HG03060 (cell line): ENCODE measurements at regions not wholly inside any gene's neighbourhood (a gene's known extent, or its start where the extent isn't known, plus 50 kb on each side); places are given as distances from the start of the nearest gene placed in this dataset.

ENCODE experiments used
- ATAC-seq: cut with Tn5 transposase; IDR thresholded peaks from one replicate; pipeline ENCODE4 v1.9.1; 2021; ENCODE audit warnings: low read depth, moderate number of reproducible peaks; ENCODE audit not compliant: unreplicated experiment

DNA sequence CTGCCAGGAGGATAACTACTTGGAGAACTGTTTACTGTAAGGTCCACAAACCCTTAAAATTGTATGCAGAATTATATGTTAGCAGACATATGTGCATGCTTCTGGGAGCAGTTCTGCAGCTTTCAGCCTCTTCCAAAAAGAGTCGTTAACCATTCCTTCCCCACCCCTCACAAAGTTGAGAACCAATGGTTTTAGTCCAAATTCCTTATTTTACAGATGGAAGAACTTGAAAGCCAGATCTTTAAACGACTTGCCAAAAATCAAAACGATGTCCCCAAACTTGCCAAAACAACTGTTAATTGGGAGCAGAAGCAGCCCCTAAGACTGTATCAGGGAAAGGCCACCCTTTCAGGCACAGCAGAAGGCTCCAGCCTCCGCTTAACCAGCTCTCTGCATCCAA is 266.4 kb upstream of the ANKRD55 start:
- ATAC-seq, result no peak

DNA sequence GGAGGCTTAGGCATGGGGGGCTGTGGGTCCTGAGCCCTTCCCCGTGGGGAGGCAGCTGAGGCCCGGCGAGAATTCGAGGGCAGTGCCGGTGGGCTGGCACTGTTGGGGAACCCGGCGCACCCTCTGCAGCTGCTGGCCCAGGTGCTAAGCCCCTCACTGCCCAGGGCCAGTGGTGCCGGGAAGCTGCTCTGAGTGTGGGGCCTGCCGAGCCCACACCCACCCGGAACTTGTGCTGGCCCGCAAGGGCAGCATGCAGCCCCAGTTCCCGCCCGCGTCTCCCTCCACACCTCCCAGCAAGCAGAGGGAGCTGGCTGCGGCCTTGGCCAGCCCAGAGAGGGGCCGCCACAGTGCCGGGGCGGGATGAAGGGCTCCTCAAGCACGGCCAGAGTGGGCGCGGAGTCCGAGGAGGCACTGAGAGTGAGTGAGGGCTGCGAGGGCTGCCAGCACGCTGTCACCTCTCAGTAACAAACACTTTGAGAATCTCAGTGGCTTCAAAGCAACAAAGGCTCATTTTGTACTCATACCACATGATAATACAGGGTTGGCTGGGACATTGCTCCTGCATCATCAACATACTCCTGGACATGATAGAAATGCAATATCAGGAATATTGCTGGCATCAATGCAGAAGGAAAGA is 265.7 kb upstream of the ANKRD55 start:
- no peak for ATAC-seq

DNA sequence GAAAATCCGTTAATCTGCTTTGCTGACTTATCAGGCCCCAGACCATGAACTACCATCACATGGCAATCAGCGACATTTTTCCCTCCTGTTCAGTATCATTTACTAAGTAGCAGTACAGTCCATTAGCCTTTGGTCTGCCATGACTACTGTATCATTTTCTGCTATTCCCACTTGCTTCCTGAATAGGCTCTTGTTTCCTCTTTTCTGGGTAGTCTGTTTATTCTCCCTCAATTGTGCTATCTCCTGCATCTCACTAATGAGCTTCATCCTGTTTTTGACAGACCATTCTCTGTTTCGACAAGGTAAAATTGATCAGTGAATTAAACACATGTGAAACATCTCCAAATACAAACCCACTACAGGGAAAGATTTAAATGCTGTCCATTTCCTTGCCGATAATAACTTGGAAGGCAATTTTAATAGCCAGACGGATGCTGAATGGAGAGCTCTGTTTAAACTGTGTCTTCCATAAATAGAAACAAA is 263.5 kb upstream of the ANKRD55 start:
- ATAC-seq, result no peak

DNA sequence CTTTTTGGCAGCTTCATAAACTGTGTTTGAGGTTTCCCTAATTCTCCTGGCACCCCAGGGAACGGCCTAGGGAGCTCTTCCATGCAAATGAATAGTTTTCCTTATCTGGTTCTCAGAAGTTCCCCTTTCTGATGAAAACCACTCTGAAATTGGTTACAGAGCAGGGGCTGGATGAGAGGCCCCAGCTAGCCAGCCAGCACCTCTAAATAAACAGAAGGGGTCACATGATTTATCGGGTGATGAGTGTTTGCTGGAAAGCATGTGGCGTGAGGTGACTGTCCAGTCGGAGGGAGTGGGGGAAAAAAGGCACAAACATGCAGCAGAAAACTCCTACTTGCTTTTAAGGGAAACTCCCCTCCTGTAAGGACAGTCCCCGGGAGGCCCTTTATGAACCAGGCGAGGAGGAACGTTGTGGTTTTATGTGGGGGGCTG is 261.2 kb upstream of the ANKRD55 start:
- ATAC-seq, result no peak

DNA sequence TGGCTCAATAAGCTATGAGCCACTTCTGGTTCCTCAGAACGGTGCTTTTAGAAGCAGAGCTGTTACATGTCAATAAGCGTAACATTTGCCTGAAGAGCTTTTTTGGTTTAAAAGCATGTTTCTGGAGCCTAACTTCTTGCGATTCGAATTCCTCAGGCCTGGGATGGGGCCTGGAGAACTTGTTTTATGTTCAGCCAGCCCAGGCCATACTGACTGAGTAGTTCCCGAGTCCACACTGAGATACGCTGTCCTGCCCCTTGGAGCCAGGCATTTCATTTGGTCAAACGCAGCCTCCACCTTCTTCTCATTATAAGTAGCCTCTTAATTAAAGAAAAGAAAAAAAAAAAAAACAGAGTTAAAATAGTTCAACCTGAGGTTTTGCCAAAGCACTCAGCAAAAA is 260.6 kb upstream of the ANKRD55 start:
- no peak for ATAC-seq

DNA sequence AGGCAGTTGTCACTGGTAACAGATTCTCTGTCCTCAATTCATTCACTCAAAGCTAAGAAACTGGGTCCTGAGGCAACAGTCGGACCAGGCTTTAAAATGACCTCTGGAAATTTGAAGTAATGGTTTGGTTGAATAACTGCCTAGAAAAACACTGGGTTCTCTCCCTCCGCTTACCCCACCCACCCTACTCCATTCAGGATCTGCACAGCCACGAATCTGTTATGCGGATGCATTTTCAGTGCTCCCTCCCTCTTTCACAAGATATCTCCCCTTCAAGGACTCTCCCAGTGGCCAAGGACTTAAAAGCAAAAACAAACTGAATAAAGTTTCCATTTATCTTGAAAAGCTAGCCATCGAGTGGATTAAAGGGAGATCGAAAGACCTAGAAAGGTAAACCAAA is 260.2 kb upstream of the ANKRD55 start:
- no peak for ATAC-seq

DNA sequence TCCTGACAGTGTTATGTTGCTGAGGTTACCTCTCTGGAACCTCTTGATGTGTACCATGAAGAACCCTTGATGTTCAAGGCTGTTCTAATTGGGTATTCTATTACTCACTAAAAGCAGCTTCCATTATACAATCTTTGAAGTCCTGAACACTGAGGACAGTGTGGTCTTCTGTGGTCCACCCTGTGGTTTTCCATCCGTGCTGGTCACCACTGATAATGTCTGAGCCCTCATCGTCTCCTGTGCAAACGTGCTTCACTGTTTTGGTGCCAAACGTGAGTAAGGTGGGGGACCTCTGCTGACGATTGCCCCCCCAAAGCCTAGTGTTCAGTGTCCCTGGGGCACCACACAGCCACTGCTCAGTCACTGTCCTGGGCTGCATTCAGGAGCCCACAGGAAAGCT is 259.7 kb upstream of the ANKRD55 start:
- no peak for ATAC-seq

DNA sequence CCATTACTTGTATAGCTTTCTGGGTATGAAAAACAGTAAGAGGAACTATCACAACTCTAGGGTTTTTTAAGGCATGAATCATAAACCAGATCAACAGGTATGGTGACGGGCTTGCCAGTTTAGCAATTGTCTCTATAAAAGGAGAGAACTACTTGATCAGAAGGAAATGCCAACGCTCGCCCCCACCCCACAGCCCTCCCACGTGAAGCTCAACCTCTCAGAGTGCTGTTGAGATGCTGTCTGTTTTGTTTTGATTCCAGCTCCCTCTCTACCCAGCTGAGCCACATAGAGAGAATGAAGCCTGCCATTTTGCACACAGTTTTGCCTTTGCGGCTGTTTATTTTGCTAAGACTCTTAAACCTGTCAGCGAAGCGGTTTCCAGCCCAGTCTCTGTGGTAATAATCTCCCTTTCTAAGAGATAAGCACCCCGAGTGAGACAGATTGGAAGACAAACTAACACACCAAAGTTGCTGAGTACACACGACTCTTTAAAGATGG is 257.9 kb upstream of the ANKRD55 start:
- ATAC-seq, result no peak

DNA sequence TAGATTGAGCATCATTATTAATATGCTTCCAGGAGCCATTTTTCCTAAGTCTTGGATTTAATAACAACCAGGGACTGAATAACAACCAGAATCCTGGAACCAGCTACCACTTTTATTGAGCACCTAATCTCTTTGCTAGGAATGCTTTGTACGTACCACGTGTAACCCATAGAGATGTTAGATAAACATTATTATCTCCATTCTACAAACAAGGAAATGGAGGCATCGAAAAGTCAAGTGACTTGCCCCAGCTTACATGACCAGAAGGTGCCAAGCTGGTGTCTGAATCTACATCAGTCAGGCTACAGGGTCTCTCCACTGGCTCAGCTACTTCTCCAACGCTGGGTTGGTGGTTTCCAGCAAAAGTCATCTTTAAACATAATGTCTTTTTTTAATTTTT is 256.1 kb upstream of the ANKRD55 start:
- ATAC-seq, result no peak

DNA sequence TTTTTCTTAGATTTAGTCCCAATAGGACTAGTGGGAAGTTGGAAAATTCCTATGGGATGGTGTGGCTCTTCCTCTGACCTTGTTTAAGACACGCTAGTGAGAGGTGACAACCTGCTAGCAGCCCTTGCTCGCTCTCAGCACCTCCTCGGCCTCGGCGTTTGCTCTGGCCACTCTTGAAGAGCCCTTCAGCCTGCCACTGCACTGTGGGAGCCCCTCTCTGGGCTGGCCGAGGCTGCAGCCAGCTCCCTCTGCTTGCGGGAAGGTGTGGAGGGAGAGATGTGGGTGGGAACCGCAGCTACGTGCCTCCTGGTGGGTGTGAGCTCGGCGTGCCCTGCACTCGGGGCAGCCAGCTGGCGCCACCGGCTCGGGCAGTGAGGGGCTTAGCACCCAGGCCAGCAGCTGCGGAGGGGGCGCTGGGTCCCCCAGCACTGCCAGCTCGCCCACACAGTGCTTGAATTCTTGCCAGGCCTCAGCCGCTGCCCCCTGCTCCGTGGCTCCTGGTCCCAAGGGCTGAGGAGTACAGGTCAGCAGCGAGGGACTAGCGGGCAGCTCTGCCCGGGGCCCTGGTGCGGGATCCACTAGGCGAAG is 254.5 kb upstream of the ANKRD55 start:
- no peak for ATAC-seq

DNA sequence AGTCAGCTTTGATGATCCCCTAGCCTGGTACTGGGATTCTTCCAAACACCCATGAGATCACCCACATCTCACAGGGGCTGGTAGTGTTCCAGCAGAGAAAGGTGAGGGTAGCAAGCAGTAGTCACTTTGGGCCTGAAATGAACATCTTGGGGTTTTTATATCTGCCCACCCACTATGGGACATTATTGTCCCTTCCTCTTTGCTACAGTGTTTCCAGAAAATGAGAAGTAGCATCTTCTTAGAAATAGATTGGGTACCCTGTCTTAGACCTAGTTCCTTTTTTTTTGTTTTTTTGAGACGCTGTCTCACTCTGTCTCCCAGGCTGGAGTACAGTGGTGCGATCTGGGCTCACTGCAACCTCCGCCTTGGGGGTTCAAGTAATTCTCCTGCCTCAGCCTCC is 249.2 kb upstream of the ANKRD55 start:
- ATAC-seq, result no peak

DNA sequence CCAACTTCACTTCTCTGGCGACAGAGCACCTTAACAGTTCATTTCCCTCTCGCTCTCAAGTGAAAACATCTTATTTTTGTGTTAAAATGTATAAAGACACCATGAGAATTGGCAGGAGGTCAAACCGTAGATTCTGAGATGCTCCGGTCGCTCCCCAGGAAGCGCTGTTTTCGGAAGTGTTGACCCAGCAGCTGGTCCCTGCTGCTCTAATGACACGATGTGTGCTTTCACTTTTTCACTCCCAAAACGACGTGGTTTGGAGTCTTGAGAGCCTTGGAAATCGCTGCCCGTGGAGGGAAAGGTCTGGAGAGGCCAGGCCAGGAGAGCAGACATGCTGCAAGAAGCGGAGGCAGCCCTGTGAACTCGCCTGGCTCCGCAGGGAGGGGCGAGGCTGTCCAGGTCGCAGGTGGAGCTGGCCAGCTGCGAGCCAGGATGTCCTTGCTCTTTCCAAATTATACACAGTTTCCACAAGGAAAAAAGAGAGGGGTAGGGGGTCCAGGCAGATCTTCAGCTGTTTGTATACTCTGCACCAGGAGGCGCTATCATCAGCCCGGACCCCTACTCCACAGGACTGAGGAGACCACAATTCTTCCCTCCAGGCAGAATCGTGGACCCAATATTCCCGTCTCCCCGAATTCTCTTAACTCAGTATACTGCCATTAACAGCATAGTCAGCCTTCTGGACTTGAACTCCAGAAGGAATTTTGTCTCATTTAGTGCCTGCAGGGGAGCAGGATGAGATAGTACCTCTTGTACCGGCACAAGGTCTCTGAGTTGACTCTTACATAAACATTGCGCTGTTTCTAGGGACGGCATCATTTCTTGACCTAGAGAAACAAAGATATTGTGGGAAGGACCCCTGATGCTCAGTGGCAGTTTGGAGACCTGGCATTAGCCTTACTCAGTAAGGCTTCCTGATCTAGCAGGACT is 248.6 kb upstream of the ANKRD55 start:
- ATAC-seq, result no peak

DNA sequence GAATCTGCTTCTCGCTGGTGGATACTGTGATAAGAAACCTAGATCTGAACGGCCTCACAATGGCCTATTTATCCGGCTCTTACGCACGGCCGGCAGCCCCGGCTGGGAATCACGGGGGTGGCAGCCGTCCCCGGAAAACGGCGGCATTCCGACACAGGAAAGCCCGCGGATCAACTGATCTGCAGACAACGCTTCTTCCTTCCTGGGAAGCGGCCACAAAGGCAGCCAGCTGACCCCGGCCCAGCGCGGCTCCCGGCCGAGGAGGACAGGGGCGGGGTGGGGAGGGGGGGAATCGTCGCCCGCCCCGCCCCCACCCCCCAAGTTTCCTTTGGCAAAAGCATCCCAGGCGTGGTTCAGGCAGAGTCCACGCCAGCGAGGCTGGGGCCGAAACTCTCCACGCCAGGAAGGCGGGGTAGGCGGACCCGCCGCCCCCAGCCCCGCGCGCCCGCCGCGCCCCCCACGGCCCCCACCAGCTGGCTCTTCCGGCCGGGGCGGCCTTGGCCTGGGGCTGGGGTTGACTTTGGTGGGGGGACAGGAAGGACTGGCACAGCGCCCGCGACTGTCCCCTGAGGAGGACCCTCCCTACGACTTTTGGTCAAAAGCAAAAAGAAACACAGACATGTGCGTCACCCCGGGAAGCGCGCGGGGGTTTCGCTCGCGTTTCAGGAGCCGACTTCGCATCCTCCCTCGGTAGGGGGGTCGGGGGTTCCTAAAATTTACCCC is 247.7 kb upstream of the ANKRD55 start:
- no peak for ATAC-seq

DNA sequence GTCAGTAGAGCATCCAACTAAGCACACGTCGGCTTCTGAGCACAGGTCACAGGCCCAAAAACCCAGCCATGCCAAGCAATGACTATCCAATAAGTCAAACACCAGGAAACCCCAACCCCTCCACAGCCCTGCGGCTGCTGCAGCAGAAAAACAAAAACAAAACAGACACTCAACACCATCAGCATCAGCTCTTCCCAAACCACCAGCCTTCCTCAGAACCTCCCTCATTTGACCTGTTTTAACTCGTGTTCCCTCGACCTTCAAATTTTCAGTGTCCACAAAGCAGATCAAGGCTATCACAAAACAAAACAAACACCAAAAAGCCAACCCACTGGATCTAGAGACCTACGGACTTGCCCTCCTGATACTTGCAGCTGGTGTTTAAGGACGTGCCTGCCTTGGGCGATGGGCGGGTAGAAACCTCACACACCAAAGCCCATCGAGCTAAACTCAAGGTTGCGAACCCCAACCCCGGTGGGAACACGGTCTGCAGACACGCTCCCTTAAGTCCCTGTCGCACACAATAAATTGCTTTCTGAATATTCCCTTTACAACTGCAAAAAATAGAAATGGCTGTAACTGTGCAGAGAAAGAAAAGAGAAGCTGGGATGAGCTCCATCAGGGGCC is 247.1 kb upstream of the ANKRD55 start:
- ATAC-seq, result no peak

DNA sequence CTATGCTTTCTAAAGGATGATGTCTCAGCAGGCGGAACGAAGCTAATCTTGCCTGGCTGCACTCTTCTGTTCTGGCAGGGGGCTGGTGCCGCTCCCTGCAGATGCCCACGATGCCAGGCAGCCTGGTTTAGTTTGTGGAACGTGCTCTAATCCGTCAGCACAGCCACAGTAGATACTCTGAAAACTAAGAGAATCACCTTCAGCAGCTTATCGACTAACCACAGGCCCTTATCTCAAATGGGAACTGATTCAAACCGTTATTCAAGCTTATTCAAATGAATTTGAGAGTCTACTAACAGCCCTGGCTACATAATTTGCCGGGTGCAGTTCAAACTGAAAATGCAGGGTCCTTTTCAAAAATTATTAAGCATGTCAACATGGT is 246.6 kb upstream of the ANKRD55 start:
- no peak for ATAC-seq

DNA sequence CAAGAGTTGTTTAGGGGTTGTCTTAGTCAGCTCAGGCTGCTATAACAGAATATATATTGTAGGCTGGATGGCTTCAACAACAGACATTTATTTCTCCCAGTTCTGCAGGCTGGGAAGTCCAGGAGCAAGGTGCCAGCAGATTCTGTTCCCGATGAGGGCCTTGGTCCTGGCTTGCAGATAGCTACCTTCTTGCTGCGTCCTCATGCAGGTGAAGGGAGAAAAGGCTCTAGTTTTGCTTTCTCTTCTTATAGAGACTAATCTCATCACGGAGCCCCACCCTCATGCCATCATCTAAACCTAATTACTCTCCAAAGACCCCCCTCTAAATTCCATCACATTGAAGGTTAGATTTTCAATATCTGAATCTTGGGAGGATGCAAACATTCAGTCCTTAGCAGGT is 246.0 kb upstream of the ANKRD55 start:
- ATAC-seq, result no peak

DNA sequence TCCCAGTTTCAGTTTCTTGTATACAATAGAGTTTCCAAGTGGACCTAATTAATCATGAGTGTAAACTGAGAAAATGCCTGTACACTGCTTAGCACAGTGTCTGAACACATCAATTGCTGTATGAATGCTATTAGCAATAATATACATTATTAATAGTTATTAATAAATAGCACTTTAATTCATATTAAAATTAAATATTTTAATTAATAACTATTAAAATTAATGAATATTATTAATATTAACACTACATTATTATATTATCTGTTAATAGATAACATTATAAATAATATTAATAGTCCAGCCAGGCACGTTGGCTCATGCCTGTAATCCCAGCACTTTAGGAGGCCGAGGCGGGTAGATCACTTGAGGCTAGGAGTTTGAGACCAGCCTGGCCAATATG is 244.9 kb upstream of the ANKRD55 start:
- ATAC-seq, result no peak

DNA sequence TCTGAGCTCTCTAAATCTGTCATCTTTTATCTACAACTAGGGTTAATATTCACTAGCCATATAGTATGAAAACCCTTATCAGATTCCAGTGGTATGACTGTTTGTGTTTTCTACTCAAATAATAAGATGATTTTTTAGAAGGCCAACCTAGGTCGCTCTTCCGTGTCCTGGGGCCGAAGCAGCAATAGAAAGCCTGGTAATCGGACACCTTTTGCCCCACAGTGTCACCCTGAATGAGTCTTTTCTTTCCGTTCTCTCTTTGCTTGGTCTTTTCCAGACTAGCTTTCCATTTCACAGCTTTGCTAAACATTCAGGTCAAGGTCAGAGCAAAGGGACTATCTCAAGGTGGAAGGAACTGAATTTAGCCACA is 243.3 kb upstream of the ANKRD55 start:
- ATAC-seq, result no peak

DNA sequence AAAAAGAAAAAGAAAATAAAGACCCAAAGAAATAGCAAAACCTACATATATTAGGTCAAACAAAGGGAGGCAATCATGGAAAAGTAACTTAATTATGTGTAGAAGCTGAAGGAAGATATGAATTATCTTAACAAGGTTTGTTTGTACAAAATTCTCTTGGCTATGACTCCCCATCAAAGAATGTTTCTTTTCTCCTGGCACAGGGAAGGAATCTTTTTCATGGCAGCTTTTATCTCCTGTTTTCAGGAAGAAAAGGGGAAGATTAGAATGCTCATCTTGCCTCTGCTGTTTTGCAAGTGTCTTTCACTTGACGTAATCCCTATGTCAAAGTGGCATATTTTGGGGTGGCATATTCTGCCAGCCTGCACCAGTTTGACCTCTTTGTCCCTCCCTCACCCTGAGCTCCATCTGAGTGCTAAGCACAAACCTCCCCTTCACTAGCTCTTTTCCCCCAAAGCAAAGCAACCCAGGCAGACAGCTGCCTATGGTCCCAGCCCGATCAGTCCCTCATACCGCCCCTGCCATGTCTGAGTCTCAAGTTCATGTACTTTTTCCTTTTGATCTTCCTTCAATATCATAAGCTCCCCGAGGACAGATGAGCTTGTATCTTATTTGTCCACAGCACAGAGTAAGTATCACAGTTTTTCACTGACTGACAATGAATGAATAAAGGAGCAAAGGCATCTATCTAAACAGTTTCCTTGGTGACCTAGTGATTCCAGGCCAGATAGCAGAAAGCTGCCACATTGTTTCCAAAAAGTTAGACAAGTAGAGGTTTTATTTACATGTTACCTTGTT is 242.8 kb upstream of the ANKRD55 start:
- no peak for ATAC-seq

DNA sequence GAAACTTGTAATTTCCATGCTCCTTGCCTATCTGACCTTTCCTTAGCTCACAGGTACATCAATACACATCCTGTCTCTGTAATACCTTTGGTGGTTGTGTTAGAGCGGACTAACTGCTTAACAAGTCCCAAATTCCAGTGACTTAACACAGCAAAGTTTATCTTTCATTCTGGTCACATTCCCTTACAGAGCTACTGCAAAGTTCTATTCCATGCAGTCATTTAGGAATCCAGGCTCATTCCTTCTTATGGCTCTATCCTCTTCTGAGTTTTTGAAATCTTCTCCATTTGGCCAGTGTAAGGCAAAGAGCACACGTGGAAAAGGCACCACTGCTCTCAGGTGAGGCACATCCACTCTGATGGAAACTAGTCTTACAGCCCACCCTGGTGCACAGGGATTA is 238.6 kb upstream of the ANKRD55 start:
- no peak for ATAC-seq
